Cardiac muscle cell (in vitro differentiated cells and primary cell): ENCODE measurements at regions not wholly inside any gene's neighbourhood (a gene's known extent, or its start where the extent isn't known, plus 50 kb on each side); places are given as distances from the start of the nearest gene placed in this dataset.

ENCODE experiments used
- DNase-seq, 2 donors: peaks; one replicate each; pipeline versions ENCODE4 v3.0.0 to v3.0.0-alpha.2; 2010 to 2017; ENCODE audit warnings: low read depth in 1 of 2, low spot score in 1 of 2
- H3K27ac ChIP-seq: fragments of 200-600 bp; sonication (generic); 2 replicates; pipeline ENCODE4 v1.5.1; 2016
- H3K27me3 ChIP-seq: fragments of 200-600 bp; sonication (generic); 2 replicates; pipeline ENCODE4 v1.6.0; 2016; ENCODE audit warnings: control low read depth
- H3K36me3 ChIP-seq: fragments of 200-600 bp; sonication (generic); 2 replicates; pipeline ENCODE4 v1.5.1; 2016; ENCODE audit warnings: control low read depth
- H3K4me1 ChIP-seq: fragments of 200-600 bp; sonication (generic); 2 replicates; pipeline ENCODE4 v1.8.1; 2017; ENCODE audit warnings: low read depth, mild to moderate bottlenecking, mixed run types
- H3K4me3 ChIP-seq: fragments of 200-600 bp; sonication (generic); 2 replicates; pipeline ENCODE4 v1.5.1; 2016; ENCODE audit warnings: mild to moderate bottlenecking
- H3K9me3 ChIP-seq: fragments of 200-600 bp; sonication (generic); 2 replicates; pipeline ENCODE4 v1.5.1; 2017; ENCODE audit warnings: low read depth, mild to moderate bottlenecking, control low read depth
- TF ChIP-seq, protein P1 (sequence below): IDR thresholded peaks from 2 replicates; pipeline ENCODE4 v1.5.1; 2012; ENCODE audit warnings: low read depth, mild to moderate bottlenecking, low read length

DNA sequence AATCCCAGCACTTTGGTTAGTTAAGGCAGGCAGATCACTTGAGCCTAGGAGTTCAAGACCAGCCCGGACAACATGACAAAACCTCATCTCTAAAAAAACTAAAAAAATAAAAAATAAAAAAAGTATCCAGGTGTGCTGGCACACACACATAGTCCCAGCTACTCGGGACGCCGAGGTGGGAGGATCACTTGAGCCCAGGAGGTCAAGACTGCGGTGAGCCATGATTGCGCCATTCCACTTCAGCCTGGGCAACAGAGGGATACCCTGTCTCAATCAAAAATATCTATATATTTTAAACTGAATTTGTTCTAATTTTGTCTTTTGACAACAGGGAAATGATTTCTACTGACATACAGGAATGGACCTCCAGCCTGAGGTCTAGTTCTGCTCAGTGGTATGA lies 73.3 kb upstream of the MBOAT2 start:
- H3K4me1 ChIP-seq = no peaks in the 10 kb centered on the region
- no peaks in the 10 kb centered on the region for H3K27me3 ChIP-seq
- TF ChIP-seq, protein P1, sequence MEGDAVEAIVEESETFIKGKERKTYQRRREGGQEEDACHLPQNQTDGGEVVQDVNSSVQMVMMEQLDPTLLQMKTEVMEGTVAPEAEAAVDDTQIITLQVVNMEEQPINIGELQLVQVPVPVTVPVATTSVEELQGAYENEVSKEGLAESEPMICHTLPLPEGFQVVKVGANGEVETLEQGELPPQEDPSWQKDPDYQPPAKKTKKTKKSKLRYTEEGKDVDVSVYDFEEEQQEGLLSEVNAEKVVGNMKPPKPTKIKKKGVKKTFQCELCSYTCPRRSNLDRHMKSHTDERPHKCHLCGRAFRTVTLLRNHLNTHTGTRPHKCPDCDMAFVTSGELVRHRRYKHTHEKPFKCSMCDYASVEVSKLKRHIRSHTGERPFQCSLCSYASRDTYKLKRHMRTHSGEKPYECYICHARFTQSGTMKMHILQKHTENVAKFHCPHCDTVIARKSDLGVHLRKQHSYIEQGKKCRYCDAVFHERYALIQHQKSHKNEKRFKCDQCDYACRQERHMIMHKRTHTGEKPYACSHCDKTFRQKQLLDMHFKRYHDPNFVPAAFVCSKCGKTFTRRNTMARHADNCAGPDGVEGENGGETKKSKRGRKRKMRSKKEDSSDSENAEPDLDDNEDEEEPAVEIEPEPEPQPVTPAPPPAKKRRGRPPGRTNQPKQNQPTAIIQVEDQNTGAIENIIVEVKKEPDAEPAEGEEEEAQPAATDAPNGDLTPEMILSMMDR = no peak
- no peaks in the 10 kb centered on the region for H3K9me3 ChIP-seq
- H3K4me3 ChIP-seq = no peak overlapping the region
- H3K27ac ChIP-seq = no peak overlapping the region
- no peaks in the 10 kb centered on the region for H3K36me3 ChIP-seq
- no peak for DNase-seq

DNA sequence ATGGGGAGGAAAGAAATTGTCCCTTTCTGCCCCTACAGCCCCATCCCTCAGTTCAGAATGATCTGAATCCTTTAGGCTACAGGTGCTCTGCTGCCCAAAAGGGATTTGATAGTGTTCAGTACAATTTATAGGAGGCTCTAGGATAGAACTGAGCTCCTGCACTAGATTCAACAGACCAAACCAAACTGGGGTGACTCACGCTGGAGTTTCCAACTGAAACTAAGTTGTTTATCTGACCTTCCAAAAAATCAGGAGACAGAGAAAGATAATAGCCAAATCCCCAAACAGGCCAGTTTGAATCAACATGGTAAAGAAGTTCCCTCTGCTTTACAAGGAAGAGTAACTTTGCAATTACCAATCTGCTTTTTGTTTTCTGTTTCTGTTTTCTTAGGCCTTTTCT lies 72.7 kb upstream of the MBOAT2 start:
- DNase-seq = no peak
- Histone ChIP-seq H3K27ac (no peak overlapping the region), H3K27me3 (no peaks in the 10 kb centered on the region), H3K9me3 (no peaks in the 10 kb centered on the region), H3K4me3 (no peak overlapping the region), H3K4me1 (no peaks in the 10 kb centered on the region), H3K36me3 (no peaks in the 10 kb centered on the region)
- TF ChIP-seq, protein P1 = no peak

DNA sequence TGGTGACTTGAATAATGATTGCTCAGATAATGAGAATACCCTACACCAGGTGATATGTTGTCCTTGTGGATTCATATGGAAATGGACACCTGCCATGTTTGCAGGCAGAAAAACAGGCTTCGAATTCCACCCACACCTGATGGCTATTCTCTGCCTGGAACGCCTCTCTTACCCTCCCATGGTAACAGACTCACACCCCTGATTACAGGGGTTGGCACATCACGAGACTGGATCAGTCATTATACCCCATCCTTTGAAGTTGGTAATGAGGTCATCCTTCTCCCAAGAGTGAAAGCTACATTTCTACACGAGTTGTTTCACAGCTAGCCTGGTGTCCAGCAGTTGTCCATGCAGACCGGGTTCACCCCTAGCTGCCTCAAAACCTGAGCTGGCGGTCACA lies 71.4 kb upstream of the MBOAT2 start:
- no peaks in the 10 kb centered on the region for H3K4me1 ChIP-seq
- H3K27me3 ChIP-seq = no peaks in the 10 kb centered on the region
- H3K4me3 ChIP-seq = no peak overlapping the region
- H3K27ac ChIP-seq = no peak overlapping the region
- no peaks in the 10 kb centered on the region for H3K36me3 ChIP-seq
- DNase-seq = no peak
- TF ChIP-seq, protein P1 = no peak
- H3K9me3 ChIP-seq = no peaks in the 10 kb centered on the region

DNA sequence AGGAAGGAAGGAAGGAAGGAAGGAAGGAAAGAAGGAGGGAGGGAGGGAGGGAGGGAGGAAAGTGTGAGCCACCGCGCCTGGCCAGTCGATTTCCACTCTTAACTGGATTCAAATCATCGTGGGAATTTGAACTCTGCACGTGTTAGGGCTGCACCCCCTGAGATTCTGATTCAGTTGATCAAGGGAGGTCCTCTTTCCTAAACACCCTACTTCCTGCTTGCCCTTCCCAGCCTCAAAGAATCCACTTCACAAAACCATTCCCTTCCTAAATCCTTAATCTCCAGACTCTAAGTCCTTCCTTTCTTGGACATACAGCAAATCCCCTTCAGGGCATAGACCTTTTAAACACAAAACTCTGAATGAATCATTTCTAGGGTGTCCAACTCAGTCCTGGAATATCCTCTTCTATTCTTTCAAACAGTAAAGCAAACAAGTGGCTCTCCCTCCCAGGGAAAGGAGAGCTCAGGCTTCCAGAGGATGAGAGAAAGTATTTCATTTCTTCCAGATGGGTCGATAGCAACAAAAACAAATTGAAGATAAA lies 68.2 kb upstream of the MBOAT2 start:
- Histone ChIP-seq H3K9me3 (no peaks in the 10 kb centered on the region), H3K27ac (no peak overlapping the region), H3K4me3 (no peak overlapping the region), H3K36me3 (no peaks in the 10 kb centered on the region), H3K4me1 (no peaks in the 10 kb centered on the region), H3K27me3 (no peaks in the 10 kb centered on the region)
- no peak for DNase-seq
- TF ChIP-seq, protein P1 = no peak

DNA sequence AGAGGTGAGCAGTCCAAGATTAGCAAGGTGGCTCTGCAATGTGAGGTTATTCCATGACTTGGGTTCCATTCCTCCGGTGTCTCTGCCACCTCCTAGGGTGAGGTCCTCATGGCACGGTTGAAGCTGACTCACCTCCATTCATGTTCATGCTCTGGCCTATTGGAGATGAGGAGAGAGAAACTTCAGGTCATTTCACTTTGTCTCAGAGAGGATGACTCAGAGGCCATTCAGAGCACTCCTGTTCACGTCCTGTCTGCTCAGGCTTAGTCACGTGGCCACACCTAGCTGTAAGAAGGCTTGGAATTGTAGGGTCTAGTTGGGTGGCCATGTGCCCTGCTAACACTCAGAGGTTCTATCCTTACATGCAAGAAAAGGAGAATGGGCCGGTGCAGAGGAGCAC lies 67.5 kb upstream of the MBOAT2 start:
- H3K36me3 ChIP-seq = no peaks in the 10 kb centered on the region
- no peak overlapping the region for H3K4me3 ChIP-seq
- H3K27me3 ChIP-seq = no peaks in the 10 kb centered on the region
- H3K4me1 ChIP-seq = no peaks in the 10 kb centered on the region
- no peak overlapping the region for H3K27ac ChIP-seq
- TF ChIP-seq, protein P1 = no peak
- no peaks in the 10 kb centered on the region for H3K9me3 ChIP-seq
- DNase-seq = no peak

DNA sequence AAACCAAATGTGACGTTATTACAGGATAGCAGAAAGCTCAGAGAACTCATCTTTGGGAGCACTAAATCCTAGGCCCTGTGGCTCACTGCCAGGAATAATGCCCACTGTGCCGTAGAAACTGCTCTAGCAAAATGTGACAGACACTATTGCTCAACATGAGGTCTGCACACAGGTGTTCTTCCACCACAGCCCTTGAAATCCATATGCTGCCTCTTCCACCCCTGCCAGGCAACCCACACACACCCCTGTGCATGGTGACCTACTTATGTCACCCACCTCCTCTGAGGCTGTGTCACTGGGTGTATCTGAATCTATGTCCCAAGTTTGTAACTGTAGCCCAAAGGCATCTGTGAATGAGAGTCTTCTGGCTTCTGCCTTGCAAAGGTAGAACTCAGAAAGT lies 66.1 kb upstream of the MBOAT2 start:
- Histone ChIP-seq H3K27me3 (no peaks in the 10 kb centered on the region), H3K36me3 (no peaks in the 10 kb centered on the region), H3K4me1 (no peaks in the 10 kb centered on the region), H3K9me3 (no peaks in the 10 kb centered on the region), H3K27ac (no peak overlapping the region), H3K4me3 (no peak overlapping the region)
- TF ChIP-seq, protein P1 = no peak
- DNase-seq = no peak
